Keratinocyte (primary cell): ENCODE measurements at regions not wholly inside any gene's neighbourhood (a gene's known extent, or its start where the extent isn't known, plus 50 kb on each side); places are given as distances from the start of the nearest gene placed in this dataset.

Source experiments
- DNase-seq: peaks from one replicate; pipeline ENCODE4 v3.0.0-alpha.2; 2011; ENCODE audit warnings: low read depth, missing footprints, low spot score
- FAIRE-seq: peaks from 2 replicates; lab custom pipeline; 2011; peaks lifted over from hg19 to GRCh38; lab: Jason Lieb, UNC
- H2AFZ ChIP-seq: 2 replicates; pipeline ENCODE4 v1.6.0; 2012; ENCODE audit warnings: low read length, control low read depth, inconsistent platforms; ENCODE audit not compliant: control insufficient read depth
- H3K27ac ChIP-seq: 2 replicates; pipeline ENCODE4 v1.5.1; 2011; ENCODE audit warnings: low read length; ENCODE audit not compliant: control insufficient read depth, insufficient read depth
- H3K27me3 ChIP-seq: 3 replicates; pipeline ENCODE4 v1.6.0; 2011; ENCODE audit warnings: low read length; ENCODE audit not compliant: control insufficient read depth, insufficient read depth; ENCODE audit errors: extremely low read depth
- H3K36me3 ChIP-seq, 2 experiments: 2 replicates in 1 of 2; 3 replicates in 1 of 2; pipeline ENCODE4 v1.5.1; 2011; ENCODE audit warnings: low read length in 2 of 2, mild to moderate bottlenecking in 1 of 2; ENCODE audit not compliant: control insufficient read depth in 2 of 2, insufficient read depth in 2 of 2; ENCODE audit errors: extremely low read depth in 1 of 2
- H3K4me1 ChIP-seq: 3 replicates; pipeline ENCODE4 v1.5.1; 2011; ENCODE audit warnings: low read length; ENCODE audit not compliant: control insufficient read depth, insufficient read depth; ENCODE audit errors: extremely low read depth
- H3K4me2 ChIP-seq: 3 replicates; pipeline ENCODE4 v1.6.0; 2011; ENCODE audit warnings: low read depth, low read length; ENCODE audit not compliant: control insufficient read depth, insufficient read depth; ENCODE audit errors: extremely low read depth
- H3K4me3 ChIP-seq, 3 experiments: fragments of 200-600 bp in 1 of 3; sonication (generic) in 1 of 3; 2 replicates in 2 of 3; 3 replicates in 1 of 3; pipeline ENCODE4 v1.5.1; 2011 to 2016; ENCODE audit warnings: low read length in 3 of 3, mild to moderate bottlenecking in 3 of 3, control low read depth in 2 of 3, inconsistent platforms in 1 of 3, low read depth in 1 of 3, mixed read lengths in 1 of 3, mixed run types in 1 of 3, moderate library complexity in 1 of 3; ENCODE audit not compliant: control insufficient read depth in 2 of 3, insufficient read depth in 2 of 3; ENCODE audit errors: extremely low read depth in 1 of 3
- H3K79me2 ChIP-seq: 2 replicates; pipeline ENCODE4 v1.6.0; 2012; ENCODE audit warnings: low read length; ENCODE audit not compliant: control insufficient read depth, insufficient read depth
- H3K9ac ChIP-seq: 3 replicates; pipeline ENCODE4 v1.6.0; 2011; ENCODE audit warnings: low read length; ENCODE audit not compliant: control insufficient read depth, insufficient read depth; ENCODE audit errors: extremely low read depth
- H3K9me1 ChIP-seq: 3 replicates; pipeline ENCODE4 v1.6.0; 2011; ENCODE audit warnings: low read length; ENCODE audit not compliant: control insufficient read depth, insufficient read depth; ENCODE audit errors: extremely low read depth
- H3K9me3 ChIP-seq: 2 replicates; pipeline ENCODE4 v1.5.1; 2012; ENCODE audit warnings: low read depth, low read length; ENCODE audit not compliant: control insufficient read depth
- H4K20me1 ChIP-seq: 3 replicates; pipeline ENCODE4 v1.6.0; 2011; ENCODE audit warnings: low read length; ENCODE audit not compliant: control insufficient read depth, insufficient read depth; ENCODE audit errors: extremely low read depth
- CTCF ChIP-seq, 3 experiments: IDR thresholded peaks in 1 of 3; conservative IDR thresholded peaks in 1 of 3; optimal IDR thresholded peaks in 1 of 3; 2 replicates in 2 of 3; 3 replicates in 1 of 3; pipeline versions ENCODE3 to v1.5.1; 2011; ENCODE audit warnings: low read length in 3 of 3, mild to moderate bottlenecking in 3 of 3, moderate library complexity in 2 of 3, control low read depth in 1 of 3, inconsistent platforms in 1 of 3; ENCODE audit not compliant: insufficient read depth in 2 of 3; ENCODE audit errors: extremely low read depth in 1 of 3
- EZH2 ChIP-seq: IDR thresholded peaks from one replicate; pipeline ENCODE4 v1.6.1; 2012; ENCODE audit warnings: inconsistent platforms, mild to moderate bottlenecking, low read length, moderate library complexity
- dilution Hi-C: fragments of 300-500 bp; cut with MboI; formaldehyde crosslinking; loops from one replicate; pipeline ENCODE4 v1.7.0; 2020; ENCODE audit warnings: low sequenced_read_pairs; ENCODE audit not compliant: extremely low pct_ligation_motif_present

GRCh38 chr5:88550736-88551135 lies 282.1 kb upstream of the TMEM161B start:
- Histone ChIP-seq H3K36me3 (no peaks in the 10 kb centered on the region), H3K9me3 (no peaks in the 10 kb centered on the region), H4K20me1 (no peaks in the 10 kb centered on the region), H3K27ac (no peak overlapping the region), H3K79me2 (no peaks in the 10 kb centered on the region), H2AFZ (no peak overlapping the region), H3K4me2 (no peak overlapping the region), H3K4me3 (no peak overlapping the region), H3K9me1 (no peaks in the 10 kb centered on the region), H3K27me3 (no peaks in the 10 kb centered on the region), H3K9ac (no peak overlapping the region), H3K4me1 (no peaks in the 10 kb centered on the region)
- dilution Hi-C loops, result no loop called here
- DNase-seq, result no peak
- no peak for FAIRE-seq
- TF ChIP-seq CTCF (optimal IDR thresholded peaks at IDR 0.05 in 1 of 3, IDR thresholded peaks at IDR 0.05 in 1 of 3, conservative IDR thresholded peaks at IDR 0.05 in 1 of 3; ENCODE audit: extremely low read depth in 1 of 3, insufficient read depth in 2 of 3, low read length in 3 of 3) (no peak), EZH2 (no peak)

GRCh38 chr5:88548136-88548805 lies 279.6 kb upstream of the TMEM161B start:
- FAIRE-seq, result no peak
- H4K20me1 ChIP-seq, result no peaks in the 10 kb centered on the region
- no peak overlapping the region for H2AFZ ChIP-seq

More at GRCh38 chr5:88548136-88548805, 279.6 kb upstream of the TMEM161B start:
- Histone ChIP-seq H3K4me3 (no peak overlapping the region), H3K9me1 (no peaks in the 10 kb centered on the region), H3K27ac (no peak overlapping the region), H3K36me3 (no peaks in the 10 kb centered on the region), H3K4me2 (no peak overlapping the region), H3K4me1 (no peaks in the 10 kb centered on the region), H3K9ac (no peak overlapping the region), H3K27me3 (no peaks in the 10 kb centered on the region), H3K79me2 (no peaks in the 10 kb centered on the region), H3K9me3 (no peaks in the 10 kb centered on the region)
- dilution Hi-C loops, result no loop called here
- TF ChIP-seq EZH2, result no peak
- TF ChIP-seq CTCF (optimal IDR thresholded peaks at IDR 0.05 in 1 of 3, IDR thresholded peaks at IDR 0.05 in 1 of 3, conservative IDR thresholded peaks at IDR 0.05 in 1 of 3; ENCODE audit: extremely low read depth in 1 of 3, insufficient read depth in 2 of 3, low read length in 3 of 3), result no peak
- no peak for DNase-seq
